K562 (cell line): ENCODE measurements at regions not wholly inside any gene's neighbourhood (a gene's known extent, or its start where the extent isn't known, plus 50 kb on each side); places are given as distances from the start of the nearest gene placed in this dataset.

Experiments
- ATAC-seq: fragments of 200-7000 bp; cut with Tn5 transposase; 3 replicates; pipeline ENCODE4 v1.9.1; 2020; ENCODE audit warnings: moderate library complexity
- BruUV-seq: library from RNA; stranded (reverse); fragments of 400-500 nt; replicated peaks from 2 replicates; lab custom pipeline; 2021; lab: Mats Ljungman, UMichigan
- CTCF ChIA-PET: fragments of 300-600 bp; formaldehyde crosslinking; extraction: SDS; loops from one replicate; lab custom pipeline; 2021; ENCODE audit warnings: low intra/inter-chr PET ratio; lab: Yijun Ruan, JAX
- POLR2A ChIA-PET: fragments of 300-600, 350-650 bp; sonication (Branson Sonifier 250); formaldehyde crosslinking; extraction: SDS; loops from one replicate; lab custom pipeline; 2021; ENCODE audit warnings: antibody characterized with exemption, inconsistent platforms; lab: Yijun Ruan, JAX
- DNase-seq, 4 experiments: peaks; one replicate each; pipeline versions ENCODE4 v3.0.0 to v3.0.0-alpha.2; 2011 to 2018; ENCODE audit warnings: low spot score in 3 of 4, mixed read lengths in 3 of 4; ENCODE audit errors: extremely low read depth in 1 of 4
- FAIRE-seq: peaks from 2 replicates; lab custom pipeline; 2011; peaks lifted over from hg19 to GRCh38; lab: Jason Lieb, UNC
- H2AFZ ChIP-seq: 2 replicates; pipeline ENCODE4 v1.6.0; 2011; ENCODE audit warnings: low read depth, low read length, control low read depth, inconsistent platforms
- H3K27ac ChIP-seq: fragments of 200-600 bp; 3 replicates; pipeline ENCODE4 v1.8.0; 2011; ENCODE audit warnings: low read depth, mild to moderate bottlenecking, control low read depth, inconsistent platforms, low read length, moderate library complexity, mixed read lengths; ENCODE audit errors: extremely low read depth
- H3K27me3 ChIP-seq, 2 experiments: fragments of 300-600 bp in 1 of 2; 2 replicates in 1 of 2; 3 replicates in 1 of 2; pipeline versions ENCODE4 v1.6.0 to v1.8.0; 2011; ENCODE audit warnings: inconsistent platforms in 2 of 2, low read length in 2 of 2, mild to moderate bottlenecking in 1 of 2, mixed read lengths in 1 of 2, moderate library complexity in 1 of 2; ENCODE audit not compliant: control insufficient read depth in 2 of 2, insufficient read depth in 2 of 2
- H3K36me3 ChIP-seq: fragments of 300-600 bp; 3 replicates; pipeline ENCODE4 v1.8.0; 2011; ENCODE audit warnings: mild to moderate bottlenecking, low read length, inconsistent platforms; ENCODE audit not compliant: control insufficient read depth, insufficient read depth
- H3K4me1 ChIP-seq, 2 experiments: fragments of 200-600 bp in 1 of 2; replicated peaks in 1 of 2; 2 replicates in 1 of 2; 3 replicates in 1 of 2; pipeline versions ENCODE4 v1.5.1 to v1.8.0; 2011; ENCODE audit warnings: inconsistent platforms in 2 of 2, low read length in 2 of 2, mild to moderate bottlenecking in 1 of 2, mixed read lengths in 1 of 2, moderate library complexity in 1 of 2; ENCODE audit not compliant: control insufficient read depth in 2 of 2, insufficient read depth in 2 of 2
- H3K4me2 ChIP-seq: 2 replicates; pipeline ENCODE4 v1.6.1; 2011; ENCODE audit warnings: low read length, control low read depth, inconsistent platforms, mixed read lengths; ENCODE audit not compliant: insufficient read depth
- H3K4me3 ChIP-seq: fragments of 200-600 bp; sonication (generic), shearing (Covaris generic); 2 replicates; pipeline ENCODE4 v1.5.1; 2016; ENCODE audit warnings: control low read depth, inconsistent platforms
- H3K79me2 ChIP-seq: fragments of 200-600 bp; 3 replicates; pipeline ENCODE4 v1.8.0; 2011; ENCODE audit warnings: low read length, inconsistent platforms; ENCODE audit not compliant: control insufficient read depth, insufficient read depth
- H3K9ac ChIP-seq, 2 experiments: 2 replicates each; pipeline versions ENCODE4 v1.6.0 to v1.6.1; 2011; ENCODE audit warnings: low read depth in 2 of 2, low read length in 2 of 2, control low read depth in 1 of 2, inconsistent platforms in 1 of 2, mild to moderate bottlenecking in 1 of 2, mixed read lengths in 1 of 2; ENCODE audit not compliant: insufficient read depth in 1 of 2
- H3K9me1 ChIP-seq: one replicate; pipeline ENCODE4 v1.6.0; 2011; ENCODE audit warnings: inconsistent platforms, mild to moderate bottlenecking, low read length, moderate library complexity; ENCODE audit not compliant: control insufficient read depth, insufficient read depth
- H3K9me3 ChIP-seq: replicated peaks from 2 replicates; pipeline ENCODE4 v1.5.1; 2011; ENCODE audit warnings: low read depth, low read length, inconsistent platforms; ENCODE audit not compliant: control insufficient read depth, insufficient read depth
- H4K20me1 ChIP-seq: replicated peaks from 2 replicates; pipeline ENCODE4 v1.6.1; 2011; ENCODE audit warnings: low read length, inconsistent platforms, mixed read lengths; ENCODE audit not compliant: control insufficient read depth, insufficient read depth
- EP400 ChIP-seq: fragments of 450-650 bp; IDR thresholded peaks from 2 replicates; pipeline ENCODE4 v1.6.1; 2017; ENCODE audit warnings: antibody characterized with exemption, mild to moderate bottlenecking, moderate library complexity
- NFE2L1 ChIP-seq: fragments of 450-650 bp; IDR thresholded peaks from 2 replicates; pipeline ENCODE4 v1.6.1; 2016; ENCODE audit warnings: missing genetic modification characterization, low read depth, mild to moderate bottlenecking, missing compliant biosample characterization, moderate library complexity, borderline replicate concordance
- RBM34 ChIP-seq: fragments of 200-400 bp; formaldehyde crosslinking; IDR thresholded peaks from 2 replicates; pipeline ENCODE4 v1.6.1; 2018; ENCODE audit warnings: low read length, borderline replicate concordance; ENCODE audit not compliant: insufficient read depth
- SIN3B ChIP-seq: fragments of 450-650 bp; IDR thresholded peaks from 2 replicates; pipeline ENCODE4 v1.6.1; 2017; ENCODE audit warnings: low read depth, mild to moderate bottlenecking, moderate library complexity
- SNIP1 ChIP-seq: fragments of 450-650 bp; IDR thresholded peaks from 2 replicates; pipeline ENCODE4 v1.7.1; 2017; ENCODE audit warnings: low read depth, mild to moderate bottlenecking
- SPI1 ChIP-seq: IDR thresholded peaks from 2 replicates; pipeline ENCODE4 v1.6.1; 2011; ENCODE audit warnings: low read depth, low read length, control low read depth, borderline replicate concordance
- WGBS: fragments of 100-300 bp; shearing (Covaris generic); methylation state at CpG from one replicate; pipeline ENCODE4 v1.1.6; 2016; ENCODE audit warnings: low coverage, mixed read lengths; ENCODE audit not compliant: insufficient coverage; ENCODE audit errors: missing lambda C conversion rate; 5-methylcytosine and 5-hydroxymethylcytosine counted together
- in situ Hi-C: fragments of 300-500 bp; cut with MboI; formaldehyde crosslinking; loops from 4 replicates; pipeline ENCODE4 v1.15.0; 2018; ENCODE audit warnings: inconsistent platforms, mixed read lengths
- intact Hi-C: fragments of 100-400 bp; cut with micrococcal nuclease; formaldehyde crosslinking; loops from 2 replicates; pipeline ENCODE4 v1.14.2; 2022
- TF ChIP-seq, protein P1 (sequence below): sonication (generic); formaldehyde crosslinking; IDR thresholded peaks from 2 replicates; pipeline ENCODE4 v1.9.0; 2022; ENCODE audit warnings: mild to moderate bottlenecking, missing genetic modification reagents
- TF ChIP-seq, protein P2 (sequence below), 2 experiments: fragments of 450-650 bp in 1 of 2; sonication (generic) in 1 of 2; formaldehyde crosslinking; conservative IDR thresholded peaks; 2 replicates each; pipeline versions ENCODE4 v1.4.0 to v1.8.1; 2020 to 2022; ENCODE audit warnings: mild to moderate bottlenecking in 1 of 2, missing genetic modification reagents in 1 of 2

DNA sequence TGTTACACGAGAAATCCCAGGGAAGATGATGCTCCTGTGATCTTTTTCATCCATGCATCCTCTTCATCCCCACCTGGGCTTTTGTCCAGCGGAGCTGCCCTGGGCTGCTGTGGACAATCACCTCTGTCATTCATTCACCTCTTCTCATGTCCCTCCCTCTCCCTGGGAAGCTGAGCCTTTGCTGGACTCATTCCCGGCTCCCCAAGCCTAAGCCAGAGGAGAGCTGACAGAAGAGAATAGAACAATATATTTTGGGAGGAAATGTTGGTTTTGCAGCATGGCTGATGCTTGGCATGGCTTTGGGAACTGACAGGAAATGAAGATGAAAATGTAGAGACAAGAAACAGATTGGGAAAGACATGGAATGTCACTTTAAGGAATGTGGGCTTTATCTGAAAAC lies 177.4 kb downstream of the DICER1 start:
- no TSS peak for BruUV-seq
- ATAC-seq: no peak
- H3K36me3 ChIP-seq: no peaks in the 10 kb centered on the region
- CTCF ChIA-PET: no interaction called here
- intact Hi-C loops: no loop called here
- H3K4me3 ChIP-seq: no peak overlapping the region
- in situ Hi-C loops: no loop called here
- no peaks in the 10 kb centered on the region for H3K9me3 ChIP-seq
- H3K27ac ChIP-seq: no peak overlapping the region
- H3K4me1 ChIP-seq: no peaks in the 10 kb centered on the region
- H3K9me1 ChIP-seq: no peaks in the 10 kb centered on the region
- no peaks in the 10 kb centered on the region; a peak in 1 of 5 replicates for H3K27me3 ChIP-seq
- FAIRE-seq: no peak
- TF ChIP-seq, protein P1, sequence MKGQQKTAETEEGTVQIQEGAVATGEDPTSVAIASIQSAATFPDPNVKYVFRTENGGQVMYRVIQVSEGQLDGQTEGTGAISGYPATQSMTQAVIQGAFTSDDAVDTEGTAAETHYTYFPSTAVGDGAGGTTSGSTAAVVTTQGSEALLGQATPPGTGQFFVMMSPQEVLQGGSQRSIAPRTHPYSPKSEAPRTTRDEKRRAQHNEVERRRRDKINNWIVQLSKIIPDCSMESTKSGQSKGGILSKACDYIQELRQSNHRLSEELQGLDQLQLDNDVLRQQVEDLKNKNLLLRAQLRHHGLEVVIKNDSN (CRISPR knock-in tag): no peak
- TF ChIP-seq SIN3B (no peak), SPI1 (no peak), NFE2L1 (tag) (no peak), SNIP1 (no peak), RBM34 (no peak), EP400 (no peak)
- TF ChIP-seq, protein P2, sequence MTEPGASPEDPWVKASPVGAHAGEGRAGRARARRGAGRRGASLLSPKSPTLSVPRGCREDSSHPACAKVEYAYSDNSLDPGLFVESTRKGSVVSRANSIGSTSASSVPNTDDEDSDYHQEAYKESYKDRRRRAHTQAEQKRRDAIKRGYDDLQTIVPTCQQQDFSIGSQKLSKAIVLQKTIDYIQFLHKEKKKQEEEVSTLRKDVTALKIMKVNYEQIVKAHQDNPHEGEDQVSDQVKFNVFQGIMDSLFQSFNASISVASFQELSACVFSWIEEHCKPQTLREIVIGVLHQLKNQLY (CRISPR knock-in tag; conservative IDR thresholded peaks at IDR 0.05): no peak
- no peaks in the 10 kb centered on the region for H4K20me1 ChIP-seq
- no peak overlapping the region for H2AFZ ChIP-seq
- WGBS: 7% methylated on average over 3 of the region's 3 CpGs
- POLR2A ChIA-PET: no interaction called here
- H3K9ac ChIP-seq: no peak overlapping the region
- no peak for DNase-seq
- no peak overlapping the region for H3K4me2 ChIP-seq
- H3K79me2 ChIP-seq: no peaks in the 10 kb centered on the region
